NB4 (cell line): ENCODE measurements at regions not wholly inside any gene's neighbourhood (a gene's known extent, or its start where the extent isn't known, plus 50 kb on each side); places are given as distances from the start of the nearest gene placed in this dataset.

Experiments used
- DNase-seq: peaks from one replicate; pipeline ENCODE4 v3.0.0; 2010; ENCODE audit warnings: low read depth
- H3K4me3 ChIP-seq: one replicate; pipeline ENCODE4 v1.5.1; 2011; ENCODE audit warnings: mild to moderate bottlenecking, low read depth, low read length, moderate library complexity
- MYC ChIP-seq: IDR thresholded peaks from 2 replicates; pipeline ENCODE4 v1.6.1; 2011; ENCODE audit warnings: low read depth, low read length
- POLR2A ChIP-seq: IDR thresholded peaks from 2 replicates; pipeline ENCODE4 v1.6.1; 2011; ENCODE audit warnings: mild to moderate bottlenecking; ENCODE audit not compliant: insufficient read length; ENCODE audit errors: extremely low read depth
- TF ChIP-seq, protein P1 (sequence below): IDR thresholded peaks from one replicate; pipeline ENCODE4 v1.5.1; 2012; ENCODE audit warnings: low read depth, low read length
- TF ChIP-seq, protein P2 (sequence below): IDR thresholded peaks from 2 replicates; pipeline ENCODE4 v1.6.1; 2011; ENCODE audit warnings: low read depth, low read length

DNA sequence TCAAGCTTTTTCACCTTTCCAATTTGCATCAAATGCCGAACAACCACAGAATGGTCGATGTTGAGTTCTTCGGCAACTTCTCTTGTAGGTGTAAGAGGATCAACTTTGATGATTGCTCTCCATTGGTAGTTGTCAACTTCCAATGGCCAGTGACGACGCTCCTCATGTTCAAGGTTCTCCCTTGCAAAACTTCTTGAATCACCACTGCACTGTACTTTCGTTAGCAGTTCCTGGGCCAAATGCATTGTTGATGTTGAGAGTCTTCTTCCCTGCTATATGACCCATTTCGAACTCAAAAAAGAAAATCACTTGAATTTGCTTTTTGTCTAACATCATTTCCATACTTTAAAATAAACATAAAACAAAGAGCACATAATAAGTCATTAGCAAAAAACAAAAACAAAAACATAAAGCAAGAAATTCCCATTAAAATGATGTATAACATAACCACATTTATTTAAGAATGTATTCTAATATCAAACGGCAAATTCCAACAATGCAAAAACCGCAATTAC, 71.2 kb upstream of the AP4E1 start:
- TF ChIP-seq, protein P1, sequence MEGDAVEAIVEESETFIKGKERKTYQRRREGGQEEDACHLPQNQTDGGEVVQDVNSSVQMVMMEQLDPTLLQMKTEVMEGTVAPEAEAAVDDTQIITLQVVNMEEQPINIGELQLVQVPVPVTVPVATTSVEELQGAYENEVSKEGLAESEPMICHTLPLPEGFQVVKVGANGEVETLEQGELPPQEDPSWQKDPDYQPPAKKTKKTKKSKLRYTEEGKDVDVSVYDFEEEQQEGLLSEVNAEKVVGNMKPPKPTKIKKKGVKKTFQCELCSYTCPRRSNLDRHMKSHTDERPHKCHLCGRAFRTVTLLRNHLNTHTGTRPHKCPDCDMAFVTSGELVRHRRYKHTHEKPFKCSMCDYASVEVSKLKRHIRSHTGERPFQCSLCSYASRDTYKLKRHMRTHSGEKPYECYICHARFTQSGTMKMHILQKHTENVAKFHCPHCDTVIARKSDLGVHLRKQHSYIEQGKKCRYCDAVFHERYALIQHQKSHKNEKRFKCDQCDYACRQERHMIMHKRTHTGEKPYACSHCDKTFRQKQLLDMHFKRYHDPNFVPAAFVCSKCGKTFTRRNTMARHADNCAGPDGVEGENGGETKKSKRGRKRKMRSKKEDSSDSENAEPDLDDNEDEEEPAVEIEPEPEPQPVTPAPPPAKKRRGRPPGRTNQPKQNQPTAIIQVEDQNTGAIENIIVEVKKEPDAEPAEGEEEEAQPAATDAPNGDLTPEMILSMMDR, result no peak
- TF ChIP-seq MYC, result no peak
- no peak for DNase-seq
- H3K4me3 ChIP-seq, result no peak overlapping the region

DNA sequence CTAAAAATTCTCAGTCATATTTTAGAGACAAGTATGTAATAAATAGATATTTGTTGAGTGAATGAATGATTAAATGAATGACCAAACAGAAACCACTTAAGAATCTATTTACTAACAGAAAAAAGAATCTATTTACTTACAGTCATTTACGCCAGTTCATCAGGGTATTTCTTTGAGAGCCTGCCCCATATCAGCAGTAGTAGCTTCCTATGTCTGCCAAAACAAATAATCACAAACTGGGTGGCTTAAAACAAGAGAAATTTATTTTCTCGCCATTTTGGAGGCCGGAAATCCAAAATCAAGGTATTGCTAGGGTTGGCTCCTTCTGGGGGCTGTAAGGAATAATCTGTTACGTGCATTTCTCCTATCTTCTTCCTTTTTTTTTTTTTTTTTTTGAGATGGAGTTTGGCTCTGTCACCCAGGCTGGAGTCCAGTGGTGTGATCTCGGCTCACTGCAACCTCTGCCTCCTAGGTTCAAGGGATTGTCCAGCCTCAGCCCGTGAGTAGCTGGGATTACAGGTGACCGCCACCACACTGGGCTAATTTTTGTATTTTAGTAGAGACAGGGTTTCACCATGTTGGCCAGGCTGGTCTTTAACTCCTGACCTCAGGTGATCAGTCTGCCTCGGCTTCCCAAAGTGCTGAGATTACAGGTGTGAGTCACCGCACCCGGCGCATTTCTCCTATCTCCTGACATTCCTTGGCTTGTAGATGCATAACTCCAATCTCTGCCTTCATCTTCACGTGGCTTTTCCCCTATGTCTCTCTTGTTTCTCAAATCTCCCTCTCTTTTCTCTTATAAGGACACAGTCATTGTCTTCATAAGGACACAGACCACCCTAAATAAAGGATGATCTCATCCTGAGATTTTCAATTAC, 65.2 kb upstream of the SPPL2A start:
- no peak overlapping the region for H3K4me3 ChIP-seq
- TF ChIP-seq, protein P1, result no peak
- TF ChIP-seq, protein P2, sequence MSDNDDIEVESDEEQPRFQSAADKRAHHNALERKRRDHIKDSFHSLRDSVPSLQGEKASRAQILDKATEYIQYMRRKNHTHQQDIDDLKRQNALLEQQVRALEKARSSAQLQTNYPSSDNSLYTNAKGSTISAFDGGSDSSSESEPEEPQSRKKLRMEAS, result no peak
- no peak for TF ChIP-seq MYC
- no peak for TF ChIP-seq POLR2A
- DNase-seq, result no peak

DNA sequence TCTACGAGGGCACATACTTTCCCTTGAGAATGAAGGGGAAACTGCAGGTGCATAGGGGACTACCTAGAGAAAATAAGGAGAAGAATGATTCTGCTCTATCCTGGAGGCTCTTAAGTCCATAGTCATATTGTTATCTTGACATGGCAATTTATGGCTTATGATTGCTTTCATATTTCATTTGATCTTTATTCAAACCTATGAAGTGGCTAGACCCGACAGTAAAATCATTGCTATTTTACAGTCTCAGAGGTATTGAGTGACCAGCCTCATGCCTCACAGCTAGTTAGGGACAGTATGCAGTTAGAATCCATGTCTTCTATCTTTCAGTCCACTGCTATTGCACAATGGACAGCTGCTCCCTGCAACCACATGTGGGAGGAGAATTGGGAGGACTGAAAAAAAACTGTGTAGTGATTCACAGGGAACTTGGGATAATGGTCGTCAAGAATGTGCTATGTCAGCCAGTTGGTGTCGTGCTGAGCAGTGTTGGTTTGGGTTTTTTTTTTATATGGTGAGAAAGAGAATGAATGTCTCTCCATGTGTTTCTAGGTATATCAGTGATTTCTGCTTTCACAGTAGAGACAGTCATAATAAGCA, 63.2 kb upstream of the SPPL2A start:
- DNase-seq, result peak; percentile 53
- TF ChIP-seq POLR2A, result no peak
- TF ChIP-seq, protein P1, result no peak
- TF ChIP-seq, protein P2, result no peak
- no peak for TF ChIP-seq MYC
- H3K4me3 ChIP-seq, result no peak overlapping the region

DNA sequence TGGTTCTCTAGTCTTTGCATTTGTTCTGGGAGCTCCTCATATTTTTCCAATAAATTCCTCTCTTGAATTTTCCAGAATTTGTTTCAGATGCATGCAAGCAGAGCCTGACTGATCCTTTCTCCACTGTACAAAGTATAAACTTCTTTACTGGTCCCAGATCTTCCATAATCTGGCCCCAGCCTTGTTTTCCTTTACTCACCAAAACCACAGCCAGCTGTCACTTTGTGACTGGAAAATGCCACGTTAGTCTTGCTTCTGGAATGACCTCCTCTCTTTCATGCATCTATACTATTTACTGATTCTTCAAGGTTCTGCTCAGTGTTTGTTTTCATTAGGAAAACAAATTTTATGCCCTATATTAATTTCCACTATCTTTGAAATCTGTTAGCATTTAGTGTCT, 60.4 kb upstream of the SPPL2A start:
- TF ChIP-seq MYC, result no peak
- TF ChIP-seq, protein P1, result no peak
- DNase-seq, result no peak
- H3K4me3 ChIP-seq, result no peak overlapping the region

DNA sequence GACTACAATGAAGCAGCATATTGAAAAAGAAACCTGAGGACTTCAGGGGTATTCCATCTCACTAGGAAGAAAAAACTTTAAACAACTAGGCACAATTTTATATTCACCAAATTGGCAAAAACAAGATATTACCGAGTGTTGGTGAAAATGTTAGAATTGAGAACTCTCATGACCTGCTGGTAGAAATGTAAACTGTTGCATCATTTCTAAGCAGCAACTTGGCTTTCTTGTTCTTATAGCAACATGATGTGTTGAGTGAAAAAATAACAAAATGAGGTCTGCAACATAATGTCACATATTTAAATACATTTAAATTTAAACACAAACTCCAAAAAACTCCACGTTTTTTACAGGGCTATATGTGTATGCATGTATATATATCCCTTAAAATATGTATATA, 59.0 kb upstream of the SPPL2A start:
- no peak for DNase-seq
- TF ChIP-seq MYC (no peak), POLR2A (no peak)
- TF ChIP-seq, protein P1, result no peak
- TF ChIP-seq, protein P2, result no peak
- no peak overlapping the region for H3K4me3 ChIP-seq
